GM19372 (cell line): ENCODE measurements at regions not wholly inside any gene's neighbourhood (a gene's known extent, or its start where the extent isn't known, plus 50 kb on each side); places are given as distances from the start of the nearest gene placed in this dataset.

Source experiments
- ATAC-seq: cut with Tn5 transposase; IDR thresholded peaks from one replicate; pipeline ENCODE4 v1.9.1; 2021; ENCODE audit warnings: mild to moderate bottlenecking, low read depth, moderate library complexity; ENCODE audit not compliant: unreplicated experiment

GRCh38 chr13:106723036-106723435 lies 155.1 kb upstream of the ARGLU1 start:
- no peak for ATAC-seq

GRCh38 chr13:106722620-106723019 lies 154.7 kb upstream of the ARGLU1 start:
- no peak for ATAC-seq

- ATAC-seq, result no peak
Measured at GRCh38 chr13:106721599-106721998, 153.7 kb upstream of the ARGLU1 start.

- no peak for ATAC-seq
Measured at GRCh38 chr13:106714271-106714982, 146.5 kb upstream of the ARGLU1 start.

- ATAC-seq, result no peak
Measured at GRCh38 chr13:106712381-106712780, 144.4 kb upstream of the ARGLU1 start.

- ATAC-seq, result no peak
Measured at GRCh38 chr13:106710266-106710665, 142.3 kb upstream of the ARGLU1 start.

- ATAC-seq, result no peak
Measured at GRCh38 chr13:106709522-106709921, 141.6 kb upstream of the ARGLU1 start.

GRCh38 chr13:106702505-106702904 lies 134.6 kb upstream of the ARGLU1 start:
- ATAC-seq, result no peak

- ATAC-seq, result no peak
Measured at GRCh38 chr13:106701771-106702341, 133.9 kb upstream of the ARGLU1 start.

GRCh38 chr13:106700439-106700838 lies 132.5 kb upstream of the ARGLU1 start:
- ATAC-seq, result no peak

GRCh38 chr13:106700007-106700406 lies 132.1 kb upstream of the ARGLU1 start:
- ATAC-seq, result no peak

GRCh38 chr13:106699311-106699710 lies 131.4 kb upstream of the ARGLU1 start:
- ATAC-seq, result no peak

- no peak for ATAC-seq
Measured at GRCh38 chr13:106696719-106697118, 128.8 kb upstream of the ARGLU1 start.

- no peak for ATAC-seq
Measured at GRCh38 chr13:106696140-106696539, 128.2 kb upstream of the ARGLU1 start.

GRCh38 chr13:106695139-106695538 lies 127.2 kb upstream of the ARGLU1 start:
- ATAC-seq, result no peak

- no peak for ATAC-seq
Measured at GRCh38 chr13:106691861-106692260, 123.9 kb upstream of the ARGLU1 start.

- no peak for ATAC-seq
Measured at GRCh38 chr13:106691341-106691740, 123.4 kb upstream of the ARGLU1 start.

GRCh38 chr13:106690779-106691178 lies 122.8 kb upstream of the ARGLU1 start:
- ATAC-seq, result no peak

GRCh38 chr13:106689906-106690305 lies 122.0 kb upstream of the ARGLU1 start:
- ATAC-seq, result no peak

GRCh38 chr13:106688940-106689339 lies 121.0 kb upstream of the ARGLU1 start:
- ATAC-seq, result no peak

- ATAC-seq, result no peak
Measured at GRCh38 chr13:106686163-106686562, 118.2 kb upstream of the ARGLU1 start.

- no peak for ATAC-seq
Measured at GRCh38 chr13:106685143-106685542, 117.2 kb upstream of the ARGLU1 start.
